Stimulated activated CD8-positive, alpha-beta memory T cell treated with anti-CD3 and anti-CD28 coated beads, Interleukin-7, amount 100 ng/mL, for 4 hours (primary cell): ENCODE measurements at regions not wholly inside any gene's neighbourhood (a gene's known extent, or its start where the extent isn't known, plus 50 kb on each side); places are given as distances from the start of the nearest gene placed in this dataset.
"Not testable (repeated sequence)": the region's sequence is repeated elsewhere in the genome, so short reads cannot be mapped to it uniquely, and the experiment has no call there.

Source experiments
- DNase-seq, 2 donors: peaks; one replicate each; pipeline ENCODE4 v3.0.0-alpha.2; 2020; ENCODE audit warnings: low read depth in 2 of 2

DNA sequence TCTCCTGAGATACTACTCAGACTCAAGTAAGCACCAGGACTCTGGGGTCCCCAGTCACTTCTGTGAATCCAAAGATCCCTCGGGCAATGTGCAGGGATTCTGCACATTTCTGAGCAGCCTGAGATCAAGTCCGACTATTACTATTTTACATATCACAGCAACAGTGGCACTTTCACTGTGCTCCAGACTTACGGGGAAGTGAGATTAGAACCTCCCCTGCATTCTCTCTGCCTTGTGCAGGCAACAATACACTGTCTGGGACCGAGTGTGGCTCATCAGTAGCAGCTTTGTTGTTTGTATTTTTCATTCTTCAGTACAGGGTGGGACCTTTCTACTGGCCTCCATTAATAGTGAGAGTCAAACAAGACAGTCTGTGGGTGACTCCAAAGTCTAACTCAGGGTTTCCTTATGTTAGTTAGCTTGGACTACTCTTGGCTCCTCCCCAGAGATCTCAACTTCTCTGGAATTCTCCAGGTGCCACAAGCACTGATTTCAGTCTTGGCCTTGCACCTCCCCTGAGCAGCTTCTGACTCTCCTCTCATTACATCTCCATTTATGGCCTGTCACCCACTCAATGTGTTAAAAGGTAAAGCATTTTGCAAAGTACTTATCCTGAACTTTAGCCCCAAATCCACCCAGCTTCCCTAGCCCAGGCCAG, 76.2 kb upstream of the TOP3B start:
- no peak for DNase-seq

DNA sequence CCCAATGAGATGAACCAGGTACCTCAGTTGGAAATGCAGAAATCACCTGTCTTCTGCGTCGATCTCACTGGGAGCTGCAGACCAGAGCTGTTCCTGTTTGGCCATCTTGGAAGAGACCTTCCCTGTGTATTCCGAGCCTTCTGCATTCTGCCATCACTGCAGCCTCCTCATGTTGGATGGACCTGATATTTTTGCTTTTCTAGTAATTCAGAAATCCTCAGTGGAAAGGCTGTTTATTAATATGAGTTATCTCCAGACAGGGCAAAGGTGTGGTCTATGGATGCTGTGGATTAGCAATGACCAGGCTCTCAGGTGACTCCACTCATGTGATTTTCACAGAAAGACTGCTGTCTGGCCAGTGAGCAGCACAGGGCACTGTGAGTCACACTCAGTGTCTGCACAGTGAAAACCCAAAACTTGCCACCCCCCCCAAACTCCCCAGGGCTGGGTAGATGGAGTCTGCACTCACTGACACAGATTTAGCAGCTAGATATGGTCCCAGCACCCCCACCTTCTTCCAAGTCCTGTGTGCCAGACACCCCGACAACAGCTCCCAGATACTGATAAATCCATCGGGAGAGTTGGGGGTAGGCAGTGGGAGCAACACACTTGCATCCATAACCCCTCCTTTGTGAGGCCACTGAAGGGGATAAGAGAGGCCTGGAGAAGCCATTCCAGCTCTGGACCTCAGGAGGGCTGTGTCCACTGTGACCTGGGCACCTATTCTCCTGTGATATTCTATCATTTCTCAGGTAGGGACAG, 75.2 kb upstream of the TOP3B start:
- DNase-seq, result no peak

DNA sequence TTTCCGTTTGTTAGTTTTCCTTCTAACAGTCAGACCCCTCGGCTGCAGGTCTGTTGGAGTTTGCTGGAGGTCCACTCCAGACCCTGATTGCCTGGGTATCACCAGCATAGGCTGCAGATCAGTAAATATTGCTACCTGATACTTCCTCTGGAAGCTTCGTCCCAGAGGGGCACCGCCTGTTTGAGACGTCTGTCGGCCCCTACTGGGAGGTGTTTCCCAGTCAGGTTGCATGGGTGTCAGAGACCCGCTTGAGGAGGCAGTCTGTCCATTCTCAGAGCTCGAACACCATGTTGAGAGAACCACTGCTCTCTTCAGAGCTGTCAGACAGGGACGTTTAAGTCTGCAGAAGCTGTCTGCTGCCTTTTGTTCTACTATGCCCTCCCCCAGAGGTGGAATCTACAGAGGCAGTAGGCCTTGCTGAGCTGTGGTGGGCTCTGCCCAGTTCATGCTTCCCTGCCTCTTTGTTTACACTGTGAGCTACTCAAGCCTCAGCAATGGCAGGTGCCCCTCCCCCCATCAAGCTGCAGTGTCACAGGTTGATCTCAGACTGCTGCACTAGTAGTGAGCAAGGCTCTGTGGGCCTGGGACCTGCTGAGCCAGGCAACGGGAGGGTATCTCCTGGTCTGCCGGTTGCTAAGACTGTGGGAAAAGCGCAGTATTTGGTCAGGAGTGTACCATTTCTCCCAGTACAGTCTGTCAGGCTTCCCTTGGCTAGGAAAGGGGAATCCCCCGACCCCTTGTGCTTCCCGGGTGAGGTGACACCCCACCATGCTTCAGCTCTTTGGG, 74.4 kb upstream of the TOP3B start:
- DNase-seq, result not testable (repeated sequence)

GRCh38 chr22:22052548-22053139, 70.1 kb upstream of the TOP3B start:
- not testable (repeated sequence) for DNase-seq

DNA sequence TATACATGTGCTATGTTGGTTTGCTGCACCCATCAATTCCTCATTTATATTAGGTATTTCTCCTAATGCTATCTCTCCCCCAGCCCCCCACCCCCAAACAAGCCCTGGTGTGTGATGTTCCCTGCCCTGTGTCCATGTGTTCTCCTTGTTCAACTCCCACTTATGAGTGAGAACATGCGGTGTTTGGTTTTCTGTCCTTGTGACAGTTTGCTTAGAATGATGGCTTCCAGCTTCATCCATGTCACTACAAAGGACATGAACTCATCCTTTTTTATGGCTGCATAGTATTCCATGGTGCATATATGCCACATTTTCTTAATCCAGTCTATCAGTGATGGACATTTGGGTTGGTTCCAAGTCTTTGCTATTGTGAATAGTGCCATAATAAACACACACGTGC, 68.4 kb upstream of the TOP3B start:
- DNase-seq, result not testable (repeated sequence)

- DNase-seq, result no peak
Observed at GRCh38 chr22:22050141-22050775, 67.7 kb upstream of the TOP3B start.

- DNase-seq, result no peak
Observed at GRCh38 chr22:22049684-22050083, 67.1 kb upstream of the TOP3B start.

- DNase-seq, result no peak
Observed at GRCh38 chr22:22048981-22049531, 66.5 kb upstream of the TOP3B start.

GRCh38 chr22:22048318-22048942, 65.8 kb upstream of the TOP3B start:
- no peak for DNase-seq

- no peak for DNase-seq
Observed at GRCh38 chr22:22047776-22048175, 65.2 kb upstream of the TOP3B start.

- no peak for DNase-seq
Observed at GRCh38 chr22:22047266-22047665, 64.7 kb upstream of the TOP3B start.

GRCh38 chr22:22046370-22046769, 63.8 kb upstream of the TOP3B start:
- no peak for DNase-seq

GRCh38 chr22:22045571-22046335, 63.2 kb upstream of the TOP3B start:
- no peak for DNase-seq

DNA sequence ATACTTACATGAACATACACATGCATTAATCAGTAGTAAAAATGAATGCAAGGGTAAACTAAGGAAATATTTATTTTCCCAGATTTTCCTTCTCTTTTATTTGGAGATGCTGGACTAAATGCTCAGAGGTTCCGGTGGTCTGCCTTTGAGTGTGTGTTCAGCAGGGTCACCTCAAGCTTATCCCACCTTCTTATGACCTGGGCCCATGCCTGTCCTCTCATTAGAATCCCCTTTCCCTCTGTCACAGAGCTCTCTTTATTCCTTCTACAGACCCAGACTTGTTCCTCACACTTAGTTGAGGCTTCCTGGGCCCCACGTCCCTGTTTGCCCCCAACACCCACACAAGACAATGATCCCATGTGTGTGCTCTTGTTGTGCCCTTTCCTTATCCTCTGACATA, 61.6 kb upstream of the TOP3B start:
- DNase-seq, result no peak

GRCh38 chr22:22043296-22044078, 60.9 kb upstream of the TOP3B start:
- DNase-seq, result no peak

- DNase-seq, result no peak
Observed at GRCh38 chr22:22042599-22043295, 60.2 kb upstream of the TOP3B start.

DNA sequence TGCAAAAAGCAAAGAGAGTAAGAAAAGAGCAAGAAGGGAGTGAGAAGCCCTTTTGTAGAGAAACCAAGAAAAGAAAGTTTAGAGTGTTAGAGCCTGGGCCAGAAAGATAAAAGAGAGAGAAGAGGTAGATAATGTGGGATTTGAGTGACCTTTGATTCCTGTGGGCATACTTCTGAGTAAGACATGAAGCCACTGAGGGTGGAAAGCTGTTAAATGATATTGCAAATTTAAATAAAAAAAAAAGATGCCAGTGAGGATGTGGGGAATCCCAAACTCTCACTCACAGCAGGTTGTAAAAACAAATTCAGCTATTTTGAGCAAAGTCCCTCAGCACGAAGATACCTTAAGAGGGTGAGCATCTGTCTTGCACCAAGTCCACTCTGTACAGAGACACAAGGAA, 59.4 kb upstream of the TOP3B start:
- DNase-seq, result no peak

GRCh38 chr22:22040908-22041307, 58.3 kb upstream of the TOP3B start:
- no peak for DNase-seq

- DNase-seq, result no peak
Observed at GRCh38 chr22:22040472-22040871, 57.9 kb upstream of the TOP3B start.
